GM12878 (cell line): ENCODE measurements at regions not wholly inside any gene's neighbourhood (a gene's known extent, or its start where the extent isn't known, plus 50 kb on each side); places are given as distances from the start of the nearest gene placed in this dataset.

Source experiments
- ATAC-seq: fragments of 200-7000 bp; cut with Tn5 transposase; 3 replicates; pipeline ENCODE4 v1.9.1; 2020; ENCODE audit warnings: mild to moderate bottlenecking, moderate library complexity
- BruUV-seq: library from RNA; stranded (reverse); fragments of 400-500 nt; replicated peaks from 2 replicates; lab custom pipeline; 2021; lab: Mats Ljungman, UMichigan
- CTCF ChIA-PET: fragments of 300-600 bp; sonication (Branson Sonifier 250); formaldehyde crosslinking; extraction: SDS; loops from one replicate; lab custom pipeline; 2021; ENCODE audit warnings: inconsistent platforms; lab: Yijun Ruan, JAX
- POLR2A ChIA-PET: fragments of 350-600 bp; formaldehyde crosslinking; extraction: SDS; loops from one replicate; lab custom pipeline; 2021; ENCODE audit warnings: inconsistent platforms; lab: Charles Lee
- RAD21 ChIA-PET: fragments of 300-600 bp; sonication (Branson Sonifier 250); formaldehyde crosslinking; loops from one replicate; lab custom pipeline; 2023; ENCODE audit warnings: antibody characterized with exemption; ENCODE audit not compliant: unreplicated experiment; lab: Charles Lee
- SMC1A ChIA-PET: fragments of 300-600 bp; sonication (Branson Sonifier 250); formaldehyde crosslinking; loops from one replicate; lab custom pipeline; 2023; ENCODE audit not compliant: unreplicated experiment, uncharacterized antibody; lab: Charles Lee
- DNase-seq: peaks from one replicate; pipeline ENCODE4 v3.0.0-alpha.2; 2011; ENCODE audit warnings: low read depth, low spot score
- FAIRE-seq: peaks from 3 replicates; lab custom pipeline; 2011; peaks lifted over from hg19 to GRCh38; lab: Jason Lieb, UNC
- H2AFZ ChIP-seq: 2 replicates; pipeline ENCODE4 v1.6.0; 2011; ENCODE audit warnings: low read depth, low read length, control low read depth; ENCODE audit not compliant: control insufficient read depth
- H3K27ac ChIP-seq: 2 replicates; pipeline ENCODE4 v1.5.1; 2011; ENCODE audit warnings: control low read depth; ENCODE audit not compliant: control insufficient read depth, insufficient read depth
- H3K27me3 ChIP-seq, 2 experiments: replicated peaks in 1 of 2; 2 replicates each; pipeline versions ENCODE4 v1.6.0 to v1.6.1; 2011; ENCODE audit warnings: low read length in 1 of 2; ENCODE audit not compliant: control insufficient read depth in 2 of 2, insufficient read depth in 2 of 2
- H3K36me3 ChIP-seq, 2 experiments: 2 replicates each; pipeline ENCODE4 v1.5.1; 2011; ENCODE audit warnings: low read length in 1 of 2; ENCODE audit not compliant: control insufficient read depth in 2 of 2, insufficient read depth in 2 of 2
- H3K4me1 ChIP-seq: 2 replicates; pipeline ENCODE4 v1.6.1; 2011; ENCODE audit warnings: mild to moderate bottlenecking, low read length, moderate library complexity, mixed read lengths; ENCODE audit not compliant: control insufficient read depth, insufficient read depth
- H3K4me2 ChIP-seq: 2 replicates; pipeline ENCODE4 v1.6.0; 2011; ENCODE audit warnings: control low read depth; ENCODE audit not compliant: control insufficient read depth, insufficient read depth
- H3K4me3 ChIP-seq: fragments of 200-600 bp; sonication (generic); 2 replicates; pipeline ENCODE4 v1.5.1; 2016
- H3K79me2 ChIP-seq: 2 replicates; pipeline ENCODE4 v1.6.0; 2011; ENCODE audit warnings: low read length; ENCODE audit not compliant: control insufficient read depth, insufficient read depth
- H3K9ac ChIP-seq: 2 replicates; pipeline ENCODE4 v1.8.0; 2011; ENCODE audit warnings: low read length, control low read depth, mixed read lengths; ENCODE audit not compliant: control insufficient read depth, insufficient read depth
- H3K9me3 ChIP-seq: replicated peaks from 3 replicates; pipeline ENCODE4 v1.5.1; 2011; ENCODE audit warnings: mild to moderate bottlenecking, low read length; ENCODE audit not compliant: control insufficient read depth, insufficient read depth
- H4K20me1 ChIP-seq: 2 replicates; pipeline ENCODE4 v1.6.0; 2011; ENCODE audit not compliant: control insufficient read depth, insufficient read depth
- BMI1 ChIP-seq: fragments of 450-650 bp; IDR thresholded peaks from 2 replicates; pipeline ENCODE4 v1.6.1; 2016; ENCODE audit warnings: mild to moderate bottlenecking, moderate library complexity, borderline replicate concordance
- CBFB ChIP-seq: IDR thresholded peaks from 2 replicates; pipeline ENCODE4 v1.6.1; 2016; ENCODE audit warnings: antibody characterized with exemption, low read depth
- EED ChIP-seq: sonication (generic); IDR thresholded peaks from 2 replicates; pipeline ENCODE4 v1.6.1; 2016; ENCODE audit warnings: antibody characterized with exemption, low read depth
- FOXK2 ChIP-seq: fragments of 450-650 bp; IDR thresholded peaks from 2 replicates; pipeline ENCODE4 v1.6.1; 2017; ENCODE audit warnings: mild to moderate bottlenecking, moderate library complexity
- HDAC6 ChIP-seq: fragments of 200-600 bp; sonication (generic); IDR thresholded peaks from one replicate; pipeline ENCODE4 v1.8.0; 2017; ENCODE audit warnings: antibody characterized with exemption; ENCODE audit not compliant: unreplicated experiment
- MYC ChIP-seq: IDR thresholded peaks from 2 replicates; pipeline ENCODE4 v1.6.1; 2011; ENCODE audit warnings: mild to moderate bottlenecking, low read length, moderate library complexity, inconsistent platforms; ENCODE audit not compliant: insufficient read depth, insufficient replicate concordance, insufficient read length, severe bottlenecking
- RBBP5 ChIP-seq: fragments of 200-600 bp; sonication (generic); conservative IDR thresholded peaks from 2 replicates; pipeline ENCODE4 v1.6.1; 2016
- SIN3A ChIP-seq: IDR thresholded peaks from 2 replicates; pipeline ENCODE4 v1.6.1; 2012; ENCODE audit warnings: low read depth, low read length, improper control_type of control experiment
- ZNF274 ChIP-seq: IDR thresholded peaks from one replicate; pipeline ENCODE4 v1.8.0; 2011; ENCODE audit not compliant: insufficient read length, insufficient read depth
- ZZZ3 ChIP-seq: IDR thresholded peaks from 2 replicates; pipeline ENCODE4 v1.6.1; 2011; ENCODE audit warnings: low read depth; ENCODE audit not compliant: control insufficient read depth, insufficient read length
- WGBS: methylation state at CpG from one replicate; pipeline ENCODE4 v1.1.6; 2016; ENCODE audit warnings: low lambda C conversion rate; ENCODE audit not compliant: insufficient replicate concordance, insufficient coverage; ENCODE audit errors: missing lambda C conversion rate; 5-methylcytosine and 5-hydroxymethylcytosine counted together
- in situ Hi-C: fragments of 300-500 bp; cut with MboI; formaldehyde crosslinking; loops from 9 replicates; pipeline ENCODE4 v1.14.3; 2018; ENCODE audit warnings: mixed read lengths
- intact Hi-C: fragments of 100-400 bp; cut with micrococcal nuclease; formaldehyde crosslinking; loops from one replicate; pipeline ENCODE4 v1.14.2; 2022; ENCODE audit not compliant: unreplicated experiment
- TF ChIP-seq, protein P1 (sequence below): fragments of 450-650 bp; IDR thresholded peaks from 2 replicates; pipeline ENCODE4 v1.6.1; 2016; ENCODE audit warnings: mild to moderate bottlenecking
- TF ChIP-seq, protein P2 (sequence below): fragments of 450-650 bp; formaldehyde crosslinking; IDR thresholded peaks from 2 replicates; pipeline ENCODE4 v1.4.0; 2022; ENCODE audit warnings: mild to moderate bottlenecking, moderate library complexity
- TF ChIP-seq, protein P3 (sequence below): IDR thresholded peaks from 2 replicates; pipeline ENCODE4 v1.6.1; 2011; ENCODE audit warnings: low read depth, mild to moderate bottlenecking, low read length, moderate library complexity, borderline replicate concordance; ENCODE audit errors: extremely low read depth

DNA sequence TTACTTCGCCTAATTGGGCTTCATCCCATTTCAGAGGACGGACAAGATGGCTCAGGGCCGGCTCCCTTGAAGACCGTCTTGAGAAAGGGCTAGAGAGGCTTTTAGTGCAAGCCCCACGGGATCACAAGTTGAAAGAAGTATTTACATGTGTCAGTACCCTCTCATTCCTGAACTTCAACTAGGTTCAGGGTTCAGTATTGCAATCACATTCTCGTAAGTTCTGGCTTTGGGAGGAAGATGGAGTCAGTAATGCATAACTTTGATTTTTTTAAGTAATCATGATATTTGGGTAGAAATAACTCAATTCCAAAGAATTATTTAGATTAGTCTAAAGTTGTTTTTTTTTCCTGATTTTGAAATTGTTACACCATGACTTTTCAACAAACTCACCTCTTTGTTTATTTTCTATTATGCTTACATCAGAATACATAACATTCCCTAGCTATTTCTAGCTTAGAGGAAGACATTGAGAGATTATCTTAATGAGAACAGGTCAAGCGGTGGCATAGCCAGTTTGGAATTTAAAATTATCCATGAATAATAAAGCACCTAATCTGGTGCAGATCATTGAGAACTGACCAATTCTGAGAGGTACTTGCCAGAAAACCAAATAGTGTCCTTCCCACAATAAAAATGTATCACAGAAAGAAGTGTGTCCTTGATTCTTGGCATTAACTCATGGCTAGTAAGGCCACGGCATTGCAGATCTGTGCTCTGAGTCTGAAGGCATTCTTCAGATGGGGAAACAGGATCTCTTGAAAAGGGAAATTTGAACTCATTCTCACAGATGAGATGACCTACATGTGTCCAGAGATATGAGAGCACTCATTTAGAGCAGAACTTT lies 92.1 kb upstream of the BLID start (continued):
- TF ChIP-seq, protein P1, sequence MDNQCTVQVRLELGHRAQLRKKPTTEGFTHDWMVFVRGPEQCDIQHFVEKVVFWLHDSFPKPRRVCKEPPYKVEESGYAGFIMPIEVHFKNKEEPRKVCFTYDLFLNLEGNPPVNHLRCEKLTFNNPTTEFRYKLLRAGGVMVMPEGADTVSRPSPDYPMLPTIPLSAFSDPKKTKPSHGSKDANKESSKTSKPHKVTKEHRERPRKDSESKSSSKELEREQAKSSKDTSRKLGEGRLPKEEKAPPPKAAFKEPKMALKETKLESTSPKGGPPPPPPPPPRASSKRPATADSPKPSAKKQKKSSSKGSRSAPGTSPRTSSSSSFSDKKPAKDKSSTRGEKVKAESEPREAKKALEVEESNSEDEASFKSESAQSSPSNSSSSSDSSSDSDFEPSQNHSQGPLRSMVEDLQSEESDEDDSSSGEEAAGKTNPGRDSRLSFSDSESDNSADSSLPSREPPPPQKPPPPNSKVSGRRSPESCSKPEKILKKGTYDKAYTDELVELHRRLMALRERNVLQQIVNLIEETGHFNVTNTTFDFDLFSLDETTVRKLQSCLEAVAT: no peak
- TF ChIP-seq ZNF274 (no peak), BMI1 (no peak), EED (no peak)
- TF ChIP-seq, protein P2, sequence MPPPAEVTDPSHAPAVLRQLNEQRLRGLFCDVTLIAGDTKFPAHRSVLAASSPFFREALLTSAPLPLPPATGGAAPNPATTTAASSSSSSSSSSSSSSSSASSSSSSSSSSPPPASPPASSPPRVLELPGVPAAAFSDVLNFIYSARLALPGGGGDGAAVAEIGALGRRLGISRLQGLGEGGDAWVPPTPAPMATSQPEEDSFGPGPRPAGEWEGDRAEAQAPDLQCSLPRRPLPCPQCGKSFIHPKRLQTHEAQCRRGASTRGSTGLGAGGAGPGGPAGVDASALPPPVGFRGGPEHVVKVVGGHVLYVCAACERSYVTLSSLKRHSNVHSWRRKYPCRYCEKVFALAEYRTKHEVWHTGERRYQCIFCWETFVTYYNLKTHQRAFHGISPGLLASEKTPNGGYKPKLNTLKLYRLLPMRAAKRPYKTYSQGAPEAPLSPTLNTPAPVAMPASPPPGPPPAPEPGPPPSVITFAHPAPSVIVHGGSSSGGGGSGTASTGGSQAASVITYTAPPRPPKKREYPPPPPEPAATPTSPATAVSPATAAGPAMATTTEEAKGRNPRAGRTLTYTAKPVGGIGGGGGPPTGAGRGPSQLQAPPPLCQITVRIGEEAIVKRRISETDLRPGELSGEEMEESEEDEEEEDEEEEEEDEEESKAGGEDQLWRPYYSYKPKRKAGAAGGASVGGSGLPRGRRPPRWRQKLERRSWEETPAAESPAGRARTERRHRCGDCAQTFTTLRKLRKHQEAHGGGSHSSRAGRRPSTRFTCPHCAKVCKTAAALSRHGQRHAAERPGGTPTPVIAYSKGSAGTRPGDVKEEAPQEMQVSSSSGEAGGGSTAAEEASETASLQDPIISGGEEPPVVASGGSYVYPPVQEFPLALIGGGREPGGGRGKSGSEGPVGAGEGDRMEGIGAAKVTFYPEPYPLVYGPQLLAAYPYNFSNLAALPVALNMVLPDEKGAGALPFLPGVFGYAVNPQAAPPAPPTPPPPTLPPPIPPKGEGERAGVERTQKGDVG (CRISPR knock-in tag): no peak

DNA sequence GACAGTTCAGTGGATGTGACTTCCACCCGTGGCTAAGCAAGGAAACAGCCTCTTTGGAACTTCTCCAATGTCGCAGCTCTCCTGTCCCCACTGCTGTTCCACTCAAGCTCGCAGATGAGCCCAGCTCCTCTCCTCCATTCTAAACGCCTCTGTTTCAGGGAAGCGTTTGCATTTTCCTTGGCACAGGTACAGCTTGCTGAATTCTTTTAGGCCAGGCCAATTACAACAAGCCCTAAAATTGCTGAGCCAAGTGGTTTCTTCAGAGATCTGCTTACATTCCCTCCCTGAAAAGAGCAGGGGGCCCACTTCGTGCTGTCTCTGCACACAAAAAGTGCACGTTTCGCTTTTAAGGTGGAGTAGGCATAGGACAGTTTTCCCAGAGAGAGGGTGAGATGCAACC lies 91.5 kb upstream of the BLID start:
- in situ Hi-C loops (loop anchor here (5.0 kb wide), 1 partner anchor 555 kb away; no protein-coding TSS in a partner anchor), intact Hi-C loops (no loop called here)
- SMC1A ChIA-PET: no interaction called here
- Histone ChIP-seq H4K20me1 (no peaks in the 10 kb centered on the region; the same call in 1 of the 2 replicates), H3K4me1 (no peaks in the 10 kb centered on the region), H3K4me3 (no peak overlapping the region), H3K4me2 (no peak overlapping the region), H3K36me3 (no peaks in the 10 kb centered on the region), H3K9me3 (no peaks in the 10 kb centered on the region), H3K27ac (no peak overlapping the region), H3K27me3 (peaks cover 3 to 8% of the 10 kb centered on the region in 2 experiments), H3K9ac (no peak overlapping the region), H3K79me2 (no peaks in the 10 kb centered on the region), H2AFZ (no peak overlapping the region)
- ATAC-seq: no peak
- POLR2A ChIA-PET: no interaction called here
- no TSS peak for BruUV-seq
- CTCF ChIA-PET: no interaction called here
- no peak for FAIRE-seq
- WGBS: 7% methylated on average over 8 of the region's 8 CpGs
- no peak for DNase-seq
- RAD21 ChIA-PET: no interaction called here
- TF ChIP-seq, protein P2 (CRISPR knock-in tag): no peak
- TF ChIP-seq, protein P3, sequence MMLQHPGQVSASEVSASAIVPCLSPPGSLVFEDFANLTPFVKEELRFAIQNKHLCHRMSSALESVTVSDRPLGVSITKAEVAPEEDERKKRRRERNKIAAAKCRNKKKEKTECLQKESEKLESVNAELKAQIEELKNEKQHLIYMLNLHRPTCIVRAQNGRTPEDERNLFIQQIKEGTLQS: no peak
- TF ChIP-seq SIN3A: no peak
- TF ChIP-seq CBFB: no peak
- TF ChIP-seq HDAC6: no peak
- no peak for TF ChIP-seq RBBP5
- TF ChIP-seq ZZZ3: no peak
- no peak for TF ChIP-seq MYC
- no peak for TF ChIP-seq FOXK2
